Kidney (tissue), 13 donors: ENCODE measurements at regions not wholly inside any gene's neighbourhood (a gene's known extent, or its start where the extent isn't known, plus 50 kb on each side); places are given as distances from the start of the nearest gene placed in this dataset.

Experiments
- DNase-seq, 5 donors: peaks; one replicate each; pipeline ENCODE4 v3.0.0-alpha.2; 2013 to 2020
- FAIRE-seq: peaks from 2 replicates; lab custom pipeline; 2012; peaks lifted over from hg19 to GRCh38; lab: Jason Lieb, UNC
- H3K27ac ChIP-seq, 2 donors: one replicate each; pipeline ENCODE4 v1.7.0; 2013; ENCODE audit warnings: low read depth in 2 of 2, low read length in 2 of 2, inconsistent platforms in 1 of 2
- H3K27me3 ChIP-seq: one replicate; pipeline ENCODE4 v1.7.1; 2013; ENCODE audit warnings: low read length, inconsistent platforms; ENCODE audit not compliant: control insufficient read depth, insufficient read depth
- H3K36me3 ChIP-seq, 3 donors: one replicate each; pipeline versions ENCODE4 v1.7.0 to v1.7.1; 2013; ENCODE audit warnings: low read length in 3 of 3, control low read depth in 1 of 3, inconsistent platforms in 1 of 3; ENCODE audit not compliant: insufficient read depth in 3 of 3, control insufficient read depth in 2 of 3
- H3K4me1 ChIP-seq, 3 donors: one replicate each; pipeline versions ENCODE4 v1.7.0 to v1.7.1; 2013; ENCODE audit warnings: low read length in 3 of 3, inconsistent platforms in 1 of 3, low read depth in 1 of 3; ENCODE audit not compliant: control insufficient read depth in 2 of 3, insufficient read depth in 2 of 3
- H3K4me3 ChIP-seq, 3 donors: one replicate each; pipeline versions ENCODE4 v1.7.0 to v1.8.1; 2013; ENCODE audit warnings: low read length in 3 of 3, control low read depth in 1 of 3, inconsistent platforms in 1 of 3
- H3K9ac ChIP-seq, 3 donors: one replicate each; pipeline versions ENCODE4 v1.7.0 to v1.7.1; 2013; ENCODE audit warnings: low read length in 3 of 3, control low read depth in 1 of 3, inconsistent platforms in 1 of 3
- H3K9me3 ChIP-seq, 3 donors: one replicate each; pipeline versions ENCODE4 v1.7.0 to v1.7.1; 2013; ENCODE audit warnings: low read length in 3 of 3, control low read depth in 1 of 3, inconsistent platforms in 1 of 3; ENCODE audit not compliant: control insufficient read depth in 2 of 3, insufficient read depth in 1 of 3
- CTCF ChIP-seq: IDR thresholded peaks from 3 replicates; pipeline ENCODE4 v1.5.1; 2012; ENCODE audit warnings: mild to moderate bottlenecking, moderate library complexity, borderline replicate concordance; ENCODE audit not compliant: insufficient read depth; ENCODE audit errors: extremely low read depth
- intact Hi-C: fragments of 100-400 bp; cut with DNase I; formaldehyde crosslinking; loops from one replicate; pipeline ENCODE4 v1.11.1; 2022
- donor health status: control.
- donor health status: control.
- donor health status: control.
- donor health status: control.
- donor health status: control.
- donor health status: DM: yes; HTN: yes; CAD: no.
- donor health status: Normal renal cell carcinoma (clear cell type).

DNA sequence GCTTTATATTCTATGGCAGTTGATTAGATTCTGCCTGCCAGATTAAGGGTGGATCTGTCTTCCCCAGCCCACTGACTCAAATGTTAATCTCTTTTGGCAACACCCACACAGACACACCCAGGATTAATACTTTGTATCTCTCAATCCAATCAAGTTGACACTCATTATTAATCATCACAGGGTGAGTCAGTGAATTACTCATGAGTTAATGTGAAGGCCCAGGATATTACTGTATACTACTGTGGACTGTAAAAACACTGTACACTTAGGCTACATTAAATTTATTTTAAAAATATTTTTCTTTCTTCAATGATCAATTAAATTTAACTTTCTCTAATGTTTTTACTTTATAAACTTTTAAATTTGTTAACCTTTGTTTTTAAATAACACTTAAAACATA, 87.7 kb downstream of the NAP1L3 start:
- H3K4me3 ChIP-seq = no peak overlapping the region
- no peak overlapping the region for H3K27ac ChIP-seq
- H3K9ac ChIP-seq = no peak overlapping the region
- no peak for DNase-seq
- H3K27me3 ChIP-seq = no peaks in the 10 kb centered on the region
- H3K9me3 ChIP-seq = no peaks in the 10 kb centered on the region
- H3K36me3 ChIP-seq = no peaks in the 10 kb centered on the region
- intact Hi-C loops = no loop called here
- no peaks in the 10 kb centered on the region for H3K4me1 ChIP-seq
- no peak for TF ChIP-seq CTCF
- FAIRE-seq = peak; percentile 89

DNA sequence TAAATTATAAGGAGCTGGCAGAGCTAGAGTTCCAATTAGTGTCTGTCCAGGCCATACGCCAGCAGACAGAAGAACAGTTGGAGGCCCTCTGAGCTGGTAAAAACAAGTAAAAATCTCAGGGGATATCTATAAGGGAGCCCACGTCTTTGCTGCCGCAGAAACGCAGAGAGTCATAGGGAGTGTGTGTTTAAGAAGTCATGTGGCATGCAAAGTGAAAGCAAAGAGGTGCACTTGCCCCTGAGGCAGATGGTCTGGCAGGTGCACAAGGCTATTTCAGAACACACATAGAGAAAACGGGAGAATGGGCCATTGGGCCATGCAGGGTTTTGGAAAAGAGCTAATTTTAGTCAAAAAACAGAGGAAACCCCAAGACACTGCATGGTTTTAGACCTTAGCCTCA, 92.7 kb downstream of the NAP1L3 start:
- Histone ChIP-seq H3K27me3 (no peaks in the 10 kb centered on the region), H3K4me3 (no peak overlapping the region), H3K36me3 (no peaks in the 10 kb centered on the region), H3K9me3 (no peaks in the 10 kb centered on the region), H3K4me1 (no peaks in the 10 kb centered on the region), H3K9ac (no peak overlapping the region), H3K27ac (no peak overlapping the region)
- DNase-seq (no peak), FAIRE-seq (no peak)
- TF ChIP-seq CTCF = no peak
- intact Hi-C loops = no loop called here

DNA sequence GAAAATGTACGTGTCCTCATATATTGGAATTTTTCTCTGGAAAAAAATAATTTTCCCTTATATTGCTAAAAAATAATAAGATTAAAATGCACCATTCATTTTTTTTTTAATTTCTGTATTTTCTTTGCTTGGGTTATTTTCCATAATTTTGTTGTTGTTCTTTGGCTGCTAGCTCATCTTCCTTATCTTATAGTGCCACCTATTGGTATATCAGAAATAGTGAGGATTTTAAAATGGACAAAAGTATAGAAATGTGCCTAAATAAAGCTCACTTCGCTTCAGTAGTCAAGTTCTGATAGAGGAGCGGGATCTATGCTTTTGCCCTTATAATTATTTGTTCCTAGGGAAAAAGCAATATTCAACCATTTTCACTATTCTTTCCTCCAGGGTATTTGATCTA, 134.8 kb downstream of the NAP1L3 start:
- intact Hi-C loops = no loop called here
- H3K9me3 ChIP-seq = no peaks in the 10 kb centered on the region
- FAIRE-seq (peak; percentile 88), DNase-seq (no peak)
- H3K36me3 ChIP-seq = no peaks in the 10 kb centered on the region
- H3K27me3 ChIP-seq = no peaks in the 10 kb centered on the region
- no peaks in the 10 kb centered on the region for H3K4me1 ChIP-seq
- no peak for TF ChIP-seq CTCF
- H3K27ac ChIP-seq = no peak overlapping the region
- no peak overlapping the region for H3K9ac ChIP-seq
- no peak overlapping the region for H3K4me3 ChIP-seq

DNA sequence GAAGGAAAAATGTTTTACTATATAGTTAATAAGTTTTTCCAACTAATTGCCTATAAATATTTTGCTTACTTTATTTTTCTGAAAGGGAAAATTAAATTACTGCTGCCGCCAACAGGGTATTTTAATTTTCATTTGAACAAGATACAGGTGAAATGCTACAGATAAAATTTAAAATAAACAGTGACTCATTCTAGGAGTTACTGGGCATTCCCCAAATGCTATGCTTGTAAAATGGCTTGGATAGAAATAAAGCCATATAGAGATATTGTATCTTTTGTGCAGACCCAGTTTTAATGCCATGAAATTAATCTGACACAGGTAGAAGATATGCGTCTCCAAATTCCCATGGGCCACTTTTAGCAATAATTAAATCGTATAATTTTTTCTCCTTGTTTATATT, 144.5 kb downstream of the NAP1L3 start:
- Histone ChIP-seq H3K4me1 (no peaks in the 10 kb centered on the region), H3K36me3 (no peaks in the 10 kb centered on the region), H3K27ac (no peak overlapping the region), H3K9me3 (no peaks in the 10 kb centered on the region), H3K27me3 (no peaks in the 10 kb centered on the region), H3K4me3 (no peak overlapping the region), H3K9ac (no peak overlapping the region)
- TF ChIP-seq CTCF = no peak
- FAIRE-seq (peak; percentile 49), DNase-seq (no peak)
- intact Hi-C loops = no loop called here
